K562 (cell line): ENCODE measurements at regions not wholly inside any gene's neighbourhood (a gene's known extent, or its start where the extent isn't known, plus 50 kb on each side); places are given as distances from the start of the nearest gene placed in this dataset.
A peak's percentile ranks its signal among the peaks of the same experiment; 100 is the strongest.

ENCODE experiments used
- ATAC-seq: fragments of 200-7000 bp; cut with Tn5 transposase; 3 replicates; pipeline ENCODE4 v1.9.1; 2020; ENCODE audit warnings: moderate library complexity
- BruUV-seq: library from RNA; stranded (reverse); fragments of 400-500 nt; replicated peaks from 2 replicates; lab custom pipeline; 2021; lab: Mats Ljungman, UMichigan
- CTCF ChIA-PET: fragments of 300-600 bp; formaldehyde crosslinking; extraction: SDS; loops from one replicate; lab custom pipeline; 2021; ENCODE audit warnings: low intra/inter-chr PET ratio; lab: Yijun Ruan, JAX
- POLR2A ChIA-PET: fragments of 300-600, 350-650 bp; sonication (Branson Sonifier 250); formaldehyde crosslinking; extraction: SDS; loops from one replicate; lab custom pipeline; 2021; ENCODE audit warnings: antibody characterized with exemption, inconsistent platforms; lab: Yijun Ruan, JAX
- DNase-seq, 4 experiments: peaks; one replicate each; pipeline versions ENCODE4 v3.0.0 to v3.0.0-alpha.2; 2011 to 2018; ENCODE audit warnings: low spot score in 3 of 4, mixed read lengths in 3 of 4; ENCODE audit errors: extremely low read depth in 1 of 4
- FAIRE-seq: peaks from 2 replicates; lab custom pipeline; 2011; peaks lifted over from hg19 to GRCh38; lab: Jason Lieb, UNC
- H2AFZ ChIP-seq: 2 replicates; pipeline ENCODE4 v1.6.0; 2011; ENCODE audit warnings: low read depth, low read length, control low read depth, inconsistent platforms
- H3K27ac ChIP-seq: fragments of 200-600 bp; 3 replicates; pipeline ENCODE4 v1.8.0; 2011; ENCODE audit warnings: low read depth, mild to moderate bottlenecking, control low read depth, inconsistent platforms, low read length, moderate library complexity, mixed read lengths; ENCODE audit errors: extremely low read depth
- H3K27me3 ChIP-seq, 2 experiments: fragments of 300-600 bp in 1 of 2; 2 replicates in 1 of 2; 3 replicates in 1 of 2; pipeline versions ENCODE4 v1.6.0 to v1.8.0; 2011; ENCODE audit warnings: inconsistent platforms in 2 of 2, low read length in 2 of 2, mild to moderate bottlenecking in 1 of 2, mixed read lengths in 1 of 2, moderate library complexity in 1 of 2; ENCODE audit not compliant: control insufficient read depth in 2 of 2, insufficient read depth in 2 of 2
- H3K36me3 ChIP-seq: fragments of 300-600 bp; 3 replicates; pipeline ENCODE4 v1.8.0; 2011; ENCODE audit warnings: mild to moderate bottlenecking, low read length, inconsistent platforms; ENCODE audit not compliant: control insufficient read depth, insufficient read depth
- H3K4me1 ChIP-seq, 2 experiments: fragments of 200-600 bp in 1 of 2; replicated peaks in 1 of 2; 2 replicates in 1 of 2; 3 replicates in 1 of 2; pipeline versions ENCODE4 v1.5.1 to v1.8.0; 2011; ENCODE audit warnings: inconsistent platforms in 2 of 2, low read length in 2 of 2, mild to moderate bottlenecking in 1 of 2, mixed read lengths in 1 of 2, moderate library complexity in 1 of 2; ENCODE audit not compliant: control insufficient read depth in 2 of 2, insufficient read depth in 2 of 2
- H3K4me2 ChIP-seq: 2 replicates; pipeline ENCODE4 v1.6.1; 2011; ENCODE audit warnings: low read length, control low read depth, inconsistent platforms, mixed read lengths; ENCODE audit not compliant: insufficient read depth
- H3K4me3 ChIP-seq: fragments of 200-600 bp; sonication (generic), shearing (Covaris generic); 2 replicates; pipeline ENCODE4 v1.5.1; 2016; ENCODE audit warnings: control low read depth, inconsistent platforms
- H3K79me2 ChIP-seq: fragments of 200-600 bp; 3 replicates; pipeline ENCODE4 v1.8.0; 2011; ENCODE audit warnings: low read length, inconsistent platforms; ENCODE audit not compliant: control insufficient read depth, insufficient read depth
- H3K9ac ChIP-seq, 2 experiments: 2 replicates each; pipeline versions ENCODE4 v1.6.0 to v1.6.1; 2011; ENCODE audit warnings: low read depth in 2 of 2, low read length in 2 of 2, control low read depth in 1 of 2, inconsistent platforms in 1 of 2, mild to moderate bottlenecking in 1 of 2, mixed read lengths in 1 of 2; ENCODE audit not compliant: insufficient read depth in 1 of 2
- H3K9me1 ChIP-seq: one replicate; pipeline ENCODE4 v1.6.0; 2011; ENCODE audit warnings: inconsistent platforms, mild to moderate bottlenecking, low read length, moderate library complexity; ENCODE audit not compliant: control insufficient read depth, insufficient read depth
- H3K9me3 ChIP-seq: replicated peaks from 2 replicates; pipeline ENCODE4 v1.5.1; 2011; ENCODE audit warnings: low read depth, low read length, inconsistent platforms; ENCODE audit not compliant: control insufficient read depth, insufficient read depth
- H4K20me1 ChIP-seq: replicated peaks from 2 replicates; pipeline ENCODE4 v1.6.1; 2011; ENCODE audit warnings: low read length, inconsistent platforms, mixed read lengths; ENCODE audit not compliant: control insufficient read depth, insufficient read depth
- CC2D1A ChIP-seq: fragments of 450-650 bp; IDR thresholded peaks from 2 replicates; pipeline ENCODE4 v1.6.1; 2017; ENCODE audit warnings: mild to moderate bottlenecking
- CTBP1 ChIP-seq: fragments of 450-650 bp; IDR thresholded peaks from 2 replicates; pipeline ENCODE4 v1.6.1; 2016; ENCODE audit warnings: borderline replicate concordance
- DIDO1 ChIP-seq: fragments of 450-650 bp; IDR thresholded peaks from 2 replicates; pipeline ENCODE4 v1.6.1; 2016; ENCODE audit warnings: low read depth, missing biosample characterization, missing genetic modification characterization
- ESRRA ChIP-seq: fragments of 450-650 bp; IDR thresholded peaks from 2 replicates; pipeline ENCODE4 v1.6.1; 2014; ENCODE audit warnings: low read depth, mild to moderate bottlenecking, moderate library complexity, borderline replicate concordance
- MTA2 ChIP-seq: fragments of 450-650 bp; IDR thresholded peaks from 2 replicates; pipeline ENCODE4 v1.6.1; 2016; ENCODE audit warnings: low read depth
- NCOA1 ChIP-seq: fragments of 450-650 bp; IDR thresholded peaks from 2 replicates; pipeline ENCODE4 v1.6.1; 2016; ENCODE audit warnings: low read depth
- NR2C2 ChIP-seq, 2 experiments: fragments of 200-800 bp in 1 of 2; sonication (Bioruptor generic) in 1 of 2; sonication (generic) in 1 of 2; formaldehyde crosslinking in 1 of 2; IDR thresholded peaks; 2 replicates each; pipeline versions ENCODE4 v1.6.1 to v1.8.0; 2016 to 2022; ENCODE audit warnings: mild to moderate bottlenecking in 1 of 2, missing compliant biosample characterization in 1 of 2, missing genetic modification characterization in 1 of 2, missing genetic modification reagents in 1 of 2
- THAP7 ChIP-seq: fragments of 250-450 bp; sonication (Bioruptor Pico); IDR thresholded peaks from 2 replicates; pipeline ENCODE4 v1.5.0; 2021
- WGBS: fragments of 100-300 bp; shearing (Covaris generic); methylation state at CpG from one replicate; pipeline ENCODE4 v1.1.6; 2016; ENCODE audit warnings: low coverage, mixed read lengths; ENCODE audit not compliant: insufficient coverage; ENCODE audit errors: missing lambda C conversion rate; 5-methylcytosine and 5-hydroxymethylcytosine counted together
- in situ Hi-C: fragments of 300-500 bp; cut with MboI; formaldehyde crosslinking; loops from 4 replicates; pipeline ENCODE4 v1.15.0; 2018; ENCODE audit warnings: inconsistent platforms, mixed read lengths
- intact Hi-C: fragments of 100-400 bp; cut with micrococcal nuclease; formaldehyde crosslinking; loops from 2 replicates; pipeline ENCODE4 v1.14.2; 2022
- TF ChIP-seq, protein P1 (sequence below), 3 experiments: fragments of 200-800 bp in 1 of 3; fragments of 250-450 bp in 1 of 3; fragments of 450-650 bp in 1 of 3; sonication (Bioruptor Pico) in 1 of 3; sonication (Bioruptor generic) in 1 of 3; formaldehyde crosslinking in 1 of 3; IDR thresholded peaks; 2 replicates each; pipeline versions ENCODE4 v1.6.1 to v1.8.0; 2016 to 2022; ENCODE audit warnings: mild to moderate bottlenecking in 2 of 3, missing genetic modification characterization in 2 of 3, missing compliant biosample characterization in 1 of 3, moderate library complexity in 1 of 3
- TF ChIP-seq, protein P2 (sequence below): sonication (generic); formaldehyde crosslinking; IDR thresholded peaks from 2 replicates; pipeline ENCODE4 v1.8.0; 2023; ENCODE audit warnings: mild to moderate bottlenecking, missing genetic modification reagents

GRCh38 chr9:113650207-113651131 lies 186.9 kb downstream of the RGS3 start:
- Histone ChIP-seq H4K20me1 (no peaks in the 10 kb centered on the region), H3K9me1 (no peaks in the 10 kb centered on the region), H3K9ac (no peak overlapping the region), H3K79me2 (no peaks in the 10 kb centered on the region), H3K27me3 (peaks cover 9 to 47% of the 10 kb centered on the region in 2 experiments; a peak in 4 of 5 replicates), H3K27ac (no peak overlapping the region), H2AFZ (no peak overlapping the region), H3K4me1 (no peaks in the 10 kb centered on the region), H3K36me3 (no peaks in the 10 kb centered on the region), H3K9me3 (no peaks in the 10 kb centered on the region), H3K4me2 (no peak overlapping the region), H3K4me3 (no peak overlapping the region)
- 9% methylated on average over 14 of the region's 16 CpGs for WGBS
- ChIA-PET POLR2A (interaction anchor here (0.5 to 0.9 kb wide), 3 partner anchors 39 to 248 kb away, joined by 3 to 4 read pairs (median 3); no protein-coding TSS in a partner anchor), CTCF (no interaction called here)
- FAIRE-seq (no peak), DNase-seq (no peak), ATAC-seq (no peak; the same call in 2 of the 3 replicates)
- intact Hi-C loops (loop anchor here (10.0 kb wide), 1 partner anchor 346 kb away; the partner anchor contains the start of gene RNF183), in situ Hi-C loops (loop anchor here (10.0 kb wide), 2 partner anchors 346 to 536 kb away; partner anchors contain the start of gene RNF183)
- BruUV-seq, result no TSS peak
- 0 out of 2 replicates have a peak, but pooled peaks have one; percentile 11 for TF ChIP-seq CTBP1
- TF ChIP-seq, protein P1, sequence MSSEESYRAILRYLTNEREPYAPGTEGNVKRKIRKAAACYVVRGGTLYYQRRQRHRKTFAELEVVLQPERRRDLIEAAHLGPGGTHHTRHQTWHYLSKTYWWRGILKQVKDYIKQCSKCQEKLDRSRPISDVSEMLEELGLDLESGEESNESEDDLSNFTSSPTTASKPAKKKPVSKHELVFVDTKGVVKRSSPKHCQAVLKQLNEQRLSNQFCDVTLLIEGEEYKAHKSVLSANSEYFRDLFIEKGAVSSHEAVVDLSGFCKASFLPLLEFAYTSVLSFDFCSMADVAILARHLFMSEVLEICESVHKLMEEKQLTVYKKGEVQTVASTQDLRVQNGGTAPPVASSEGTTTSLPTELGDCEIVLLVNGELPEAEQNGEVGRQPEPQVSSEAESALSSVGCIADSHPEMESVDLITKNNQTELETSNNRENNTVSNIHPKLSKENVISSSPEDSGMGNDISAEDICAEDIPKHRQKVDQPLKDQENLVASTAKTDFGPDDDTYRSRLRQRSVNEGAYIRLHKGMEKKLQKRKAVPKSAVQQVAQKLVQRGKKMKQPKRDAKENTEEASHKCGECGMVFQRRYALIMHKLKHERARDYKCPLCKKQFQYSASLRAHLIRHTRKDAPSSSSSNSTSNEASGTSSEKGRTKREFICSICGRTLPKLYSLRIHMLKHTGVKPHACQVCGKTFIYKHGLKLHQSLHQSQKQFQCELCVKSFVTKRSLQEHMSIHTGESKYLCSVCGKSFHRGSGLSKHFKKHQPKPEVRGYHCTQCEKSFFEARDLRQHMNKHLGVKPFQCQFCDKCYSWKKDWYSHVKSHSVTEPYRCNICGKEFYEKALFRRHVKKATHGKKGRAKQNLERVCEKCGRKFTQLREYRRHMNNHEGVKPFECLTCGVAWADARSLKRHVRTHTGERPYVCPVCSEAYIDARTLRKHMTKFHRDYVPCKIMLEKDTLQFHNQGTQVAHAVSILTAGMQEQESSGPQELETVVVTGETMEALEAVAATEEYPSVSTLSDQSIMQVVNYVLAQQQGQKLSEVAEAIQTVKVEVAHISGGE (CRISPR knock-in tag; IDR thresholded peaks at IDR 0.05), result peak; percentile 45 to 93 (median 86); a peak in 5 of 6 replicates
- peak; percentile 25; the same call in 1 of the 2 replicates for TF ChIP-seq NCOA1
- TF ChIP-seq NR2C2 (CRISPR knock-in tag; IDR thresholded peaks at IDR 0.05), result no peak
- TF ChIP-seq NR2C2 (tag; IDR thresholded peaks at IDR 0.05), result no peak
- no peak for TF ChIP-seq CC2D1A
- TF ChIP-seq THAP7 (CRISPR knock-in tag), result no peak
- 0 out of 2 replicates have a peak, but pooled peaks have one; percentile 76 for TF ChIP-seq ESRRA
- no peak for TF ChIP-seq MTA2
- 0 out of 2 replicates have a peak, but pooled peaks have one; percentile 60 for TF ChIP-seq DIDO1
- TF ChIP-seq, protein P2, sequence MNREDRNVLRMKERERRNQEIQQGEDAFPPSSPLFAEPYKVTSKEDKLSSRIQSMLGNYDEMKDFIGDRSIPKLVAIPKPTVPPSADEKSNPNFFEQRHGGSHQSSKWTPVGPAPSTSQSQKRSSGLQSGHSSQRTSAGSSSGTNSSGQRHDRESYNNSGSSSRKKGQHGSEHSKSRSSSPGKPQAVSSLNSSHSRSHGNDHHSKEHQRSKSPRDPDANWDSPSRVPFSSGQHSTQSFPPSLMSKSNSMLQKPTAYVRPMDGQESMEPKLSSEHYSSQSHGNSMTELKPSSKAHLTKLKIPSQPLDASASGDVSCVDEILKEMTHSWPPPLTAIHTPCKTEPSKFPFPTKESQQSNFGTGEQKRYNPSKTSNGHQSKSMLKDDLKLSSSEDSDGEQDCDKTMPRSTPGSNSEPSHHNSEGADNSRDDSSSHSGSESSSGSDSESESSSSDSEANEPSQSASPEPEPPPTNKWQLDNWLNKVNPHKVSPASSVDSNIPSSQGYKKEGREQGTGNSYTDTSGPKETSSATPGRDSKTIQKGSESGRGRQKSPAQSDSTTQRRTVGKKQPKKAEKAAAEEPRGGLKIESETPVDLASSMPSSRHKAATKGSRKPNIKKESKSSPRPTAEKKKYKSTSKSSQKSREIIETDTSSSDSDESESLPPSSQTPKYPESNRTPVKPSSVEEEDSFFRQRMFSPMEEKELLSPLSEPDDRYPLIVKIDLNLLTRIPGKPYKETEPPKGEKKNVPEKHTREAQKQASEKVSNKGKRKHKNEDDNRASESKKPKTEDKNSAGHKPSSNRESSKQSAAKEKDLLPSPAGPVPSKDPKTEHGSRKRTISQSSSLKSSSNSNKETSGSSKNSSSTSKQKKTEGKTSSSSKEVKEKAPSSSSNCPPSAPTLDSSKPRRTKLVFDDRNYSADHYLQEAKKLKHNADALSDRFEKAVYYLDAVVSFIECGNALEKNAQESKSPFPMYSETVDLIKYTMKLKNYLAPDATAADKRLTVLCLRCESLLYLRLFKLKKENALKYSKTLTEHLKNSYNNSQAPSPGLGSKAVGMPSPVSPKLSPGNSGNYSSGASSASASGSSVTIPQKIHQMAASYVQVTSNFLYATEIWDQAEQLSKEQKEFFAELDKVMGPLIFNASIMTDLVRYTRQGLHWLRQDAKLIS (CRISPR knock-in tag), result no peak
